ENCODE measurements at regions not wholly inside any gene's neighbourhood (a gene's known extent, or its start where the extent isn't known, plus 50 kb on each side); places are given as distances from the start of the nearest gene placed in this dataset.

DNA sequence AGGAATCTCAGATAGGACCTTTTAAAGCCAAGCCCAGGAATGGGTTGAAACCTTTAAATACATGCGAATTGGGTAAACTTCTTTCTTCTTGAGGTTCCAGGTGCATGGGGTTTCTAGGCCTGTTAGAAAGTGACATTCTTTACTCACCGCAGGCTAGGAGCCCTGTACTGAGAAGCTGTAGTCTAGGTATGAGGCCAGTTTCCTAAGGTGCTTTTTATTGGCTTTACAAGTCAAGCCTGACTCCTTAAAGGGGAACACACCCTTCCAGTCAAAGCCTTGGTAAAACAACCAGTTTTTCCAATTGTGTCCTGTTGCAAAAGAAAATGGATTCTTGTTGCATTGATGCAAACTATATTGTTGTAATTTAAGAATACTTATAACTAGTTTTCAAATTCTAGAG is 76.1 kb upstream of the ATP11B start:
- no peak for DNase-seq (ENCODE audit: low spot score)

DNA sequence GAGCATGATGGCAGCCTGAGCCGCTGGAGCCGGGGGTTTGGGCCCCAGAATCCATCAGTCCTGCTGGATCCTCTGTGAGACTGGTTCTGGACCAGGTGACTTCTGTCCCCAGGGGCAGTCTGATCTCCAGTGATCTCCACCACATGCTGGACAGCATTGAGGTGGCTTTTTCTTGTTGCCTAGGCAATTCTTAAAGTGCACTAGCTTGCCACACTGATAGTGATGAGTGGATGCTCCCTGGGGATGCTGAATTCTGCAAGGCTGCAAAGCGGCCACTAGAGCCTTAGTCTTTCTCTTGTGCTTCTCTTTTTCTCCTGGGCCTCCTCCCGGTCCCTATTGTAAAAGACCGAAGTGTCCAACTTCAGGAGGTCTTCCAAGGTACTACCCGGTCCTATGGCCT is 70.4 kb upstream of the ATP11B start:
- no peak for DNase-seq (ENCODE audit: low spot score)

DNA sequence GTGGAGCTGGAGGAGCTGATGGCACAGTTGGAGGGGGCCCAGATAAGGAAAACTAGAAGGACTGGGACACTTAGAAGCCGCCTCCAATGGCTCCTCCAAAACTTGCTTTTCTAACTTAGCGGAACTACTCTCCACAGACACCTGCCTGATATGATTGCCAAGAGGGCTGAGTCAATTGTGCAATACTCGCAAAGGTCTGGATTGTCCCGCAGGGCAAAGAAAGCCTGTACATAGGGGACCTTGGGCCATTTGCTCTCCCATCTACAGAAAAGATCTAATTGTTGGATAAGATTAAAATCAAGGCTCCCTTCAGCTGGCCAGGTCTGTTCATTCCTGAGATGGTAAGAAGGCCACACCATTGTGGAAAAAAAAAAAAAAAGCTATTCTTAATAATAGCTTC is 69.7 kb upstream of the ATP11B start:
- no peak for DNase-seq (ENCODE audit: low spot score)

DNA sequence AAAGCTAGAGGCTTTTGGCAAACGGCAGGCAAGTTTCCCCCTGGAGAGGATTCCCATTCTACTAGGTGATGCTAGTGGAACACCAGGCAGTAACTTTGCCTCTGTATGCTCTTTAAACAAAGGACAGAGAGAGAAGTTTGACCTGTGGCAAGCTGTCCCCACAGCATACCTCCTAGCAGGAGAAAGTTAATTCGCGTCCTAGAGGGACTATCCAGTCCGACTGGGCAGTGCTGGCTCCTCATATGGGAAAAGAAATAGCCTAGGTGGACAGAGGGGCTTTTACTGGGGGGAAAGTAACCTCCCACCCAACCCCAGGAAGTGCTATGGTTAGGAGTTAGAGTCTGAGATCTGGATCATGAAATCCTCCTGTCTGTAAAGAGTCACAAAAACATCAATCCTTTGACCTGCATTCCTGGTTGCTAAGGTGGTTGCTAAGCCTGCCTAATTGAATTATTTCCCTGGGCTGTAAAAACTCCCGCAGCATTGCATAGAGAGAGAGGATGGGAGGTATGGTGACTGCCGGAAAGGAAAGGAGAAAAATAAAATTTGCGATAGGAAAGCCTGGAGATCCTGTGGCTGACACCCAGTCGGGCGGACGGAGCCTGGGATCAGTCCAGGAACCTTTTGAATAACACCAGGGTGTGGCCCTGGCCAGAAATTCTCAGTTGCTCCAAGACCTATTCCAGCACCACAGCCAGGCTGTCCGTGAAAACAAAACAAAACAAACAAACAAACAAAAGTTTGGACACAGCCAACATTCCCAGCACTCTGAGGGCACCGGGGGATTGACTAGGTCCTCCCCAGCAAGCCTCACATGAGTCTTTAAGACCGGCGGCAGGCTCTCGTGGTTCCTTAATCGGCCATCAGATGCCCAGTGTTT is 67.7 kb upstream of the ATP11B start:
- DNase-seq (ENCODE audit: low spot score), result no peak

DNA sequence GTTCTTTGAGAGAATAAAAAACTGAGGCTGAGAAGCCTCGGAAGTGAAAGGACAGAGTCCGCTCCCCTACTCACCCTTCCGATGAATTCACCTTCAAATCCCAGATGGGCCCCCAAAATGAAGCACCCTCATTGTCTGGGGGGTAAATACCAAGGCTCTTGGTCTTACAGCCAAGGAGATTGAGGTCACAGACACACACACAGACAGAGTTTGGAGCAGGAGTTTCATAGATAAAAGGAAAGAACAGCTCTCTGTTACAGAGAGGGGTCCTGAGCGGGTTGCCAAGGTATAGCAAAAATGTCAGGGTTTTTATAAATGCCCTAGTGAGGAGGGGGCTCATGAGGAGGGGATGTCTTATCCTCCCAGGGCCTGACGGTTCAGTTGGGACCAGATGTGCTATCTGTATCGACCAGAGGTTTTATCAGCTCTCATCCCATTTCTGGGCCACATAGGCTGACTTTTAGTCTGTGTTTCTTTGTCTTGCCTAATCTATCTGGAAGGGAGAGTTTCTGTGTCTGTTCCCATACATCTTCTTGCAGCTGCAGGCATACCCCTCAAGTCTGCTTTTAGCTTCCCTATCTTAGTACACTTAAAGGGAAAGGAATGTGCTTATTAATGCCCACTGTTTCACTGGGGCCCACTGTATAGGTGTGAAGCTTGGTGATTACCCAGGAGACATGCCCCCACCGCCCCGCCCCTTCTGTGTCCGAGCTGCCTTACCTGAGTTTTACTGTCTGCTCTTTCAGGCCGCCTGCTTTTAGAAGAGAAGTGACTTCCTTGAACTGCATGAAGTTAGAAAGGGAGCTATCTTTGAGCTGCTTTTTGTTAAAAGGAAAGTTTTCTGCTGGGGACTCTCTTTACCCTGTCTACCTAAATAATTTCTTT is 66.8 kb upstream of the ATP11B start:
- DNase-seq (ENCODE audit: low spot score), result no peak

DNA sequence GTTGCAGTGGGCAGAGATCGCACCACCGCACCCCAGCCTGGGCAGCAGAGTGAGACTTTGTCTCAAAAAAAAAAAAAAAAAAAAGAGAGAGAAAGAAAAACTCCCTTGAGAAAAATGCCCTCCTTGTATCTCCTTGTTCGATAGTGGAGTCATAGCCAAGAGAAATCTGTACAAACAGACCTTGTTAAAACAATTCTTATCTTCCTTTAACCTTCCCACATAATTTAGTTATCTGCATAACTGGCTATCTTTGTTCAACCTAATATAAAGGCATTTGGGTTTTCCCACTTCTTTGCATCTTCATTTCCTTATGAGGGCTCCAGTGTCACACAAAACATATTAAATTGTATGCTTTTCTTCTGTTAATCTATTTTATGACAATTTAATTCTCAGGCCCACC is 65.1 kb upstream of the ATP11B start:
- DNase-seq (ENCODE audit: low spot score), result no peak

DNA sequence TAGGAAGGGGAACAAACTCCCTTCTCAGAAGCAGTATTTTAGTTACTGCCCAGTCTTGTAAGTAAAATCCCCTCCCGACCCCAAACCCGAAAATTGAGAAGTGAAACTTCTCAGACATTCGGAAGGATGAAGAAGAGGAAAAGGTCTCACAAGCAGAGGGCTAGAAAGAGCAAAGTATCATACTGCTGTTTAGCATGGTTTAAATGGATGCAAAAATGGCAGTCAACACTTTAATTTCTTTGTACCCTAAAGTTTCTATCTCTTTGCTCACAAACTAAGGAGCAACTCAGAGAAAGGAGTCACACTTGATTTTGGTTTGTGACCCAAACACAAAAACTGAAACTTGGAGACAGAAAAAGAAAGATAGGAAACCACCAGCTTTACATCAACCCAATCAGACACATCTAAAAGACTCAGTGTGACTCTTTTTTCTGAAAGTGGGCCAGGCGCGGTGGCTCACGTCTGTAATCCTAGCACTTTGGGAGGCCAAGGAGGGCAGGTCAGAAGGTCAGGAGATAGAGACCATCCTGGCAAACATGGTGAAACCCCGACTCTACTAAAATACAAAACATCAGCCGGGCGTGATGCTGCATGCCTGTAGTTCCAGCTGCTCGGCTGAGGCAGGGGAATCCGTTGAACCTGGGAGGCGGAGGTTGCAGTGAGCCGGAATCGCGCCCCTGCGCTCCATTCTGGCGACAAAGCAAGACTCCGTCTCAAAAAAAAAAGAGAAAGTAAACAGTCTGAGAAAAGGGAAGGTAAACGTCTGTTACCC is 63.2 kb upstream of the ATP11B start:
- DNase-seq (ENCODE audit: low spot score), result no peak

DNA sequence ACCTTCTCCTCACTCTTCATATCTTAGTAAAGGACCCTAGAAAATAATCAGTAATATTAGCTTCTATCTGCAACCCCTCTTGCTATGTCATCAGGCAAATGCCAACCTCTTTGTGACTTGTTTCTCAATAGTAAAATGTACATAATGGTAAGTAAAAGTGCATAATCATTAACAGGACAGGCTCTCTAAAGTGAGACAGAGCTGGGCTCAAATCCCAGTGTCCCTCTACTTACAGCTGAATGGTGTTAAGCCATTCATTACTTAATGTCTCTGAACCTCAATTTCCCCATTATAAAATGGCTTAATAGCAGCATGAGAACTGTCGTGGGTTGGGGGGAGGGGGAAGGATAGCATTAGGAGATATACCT is 62.6 kb upstream of the ATP11B start:
- no peak for DNase-seq (ENCODE audit: low spot score)

DNA sequence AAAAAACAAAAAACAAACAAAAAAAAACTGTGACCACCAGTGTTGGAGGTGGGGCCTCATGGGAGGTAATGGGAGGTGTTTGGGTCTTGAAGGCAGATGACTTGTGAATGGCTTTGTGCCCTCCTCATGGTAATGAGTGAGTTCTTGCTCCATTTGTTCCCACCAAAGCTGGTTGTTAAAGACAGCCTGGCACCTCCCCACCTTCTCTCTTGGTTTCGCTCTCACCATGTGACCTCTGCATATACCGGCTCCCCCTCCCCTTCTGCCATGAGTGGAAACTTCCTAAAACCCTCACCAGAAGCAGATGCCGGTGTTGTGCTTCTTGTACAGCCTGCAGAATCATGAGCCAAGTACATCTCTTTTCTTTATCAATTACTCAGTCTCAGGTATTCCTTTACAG is 61.5 kb upstream of the ATP11B start:
- DNase-seq (ENCODE audit: low spot score), result no peak

DNA sequence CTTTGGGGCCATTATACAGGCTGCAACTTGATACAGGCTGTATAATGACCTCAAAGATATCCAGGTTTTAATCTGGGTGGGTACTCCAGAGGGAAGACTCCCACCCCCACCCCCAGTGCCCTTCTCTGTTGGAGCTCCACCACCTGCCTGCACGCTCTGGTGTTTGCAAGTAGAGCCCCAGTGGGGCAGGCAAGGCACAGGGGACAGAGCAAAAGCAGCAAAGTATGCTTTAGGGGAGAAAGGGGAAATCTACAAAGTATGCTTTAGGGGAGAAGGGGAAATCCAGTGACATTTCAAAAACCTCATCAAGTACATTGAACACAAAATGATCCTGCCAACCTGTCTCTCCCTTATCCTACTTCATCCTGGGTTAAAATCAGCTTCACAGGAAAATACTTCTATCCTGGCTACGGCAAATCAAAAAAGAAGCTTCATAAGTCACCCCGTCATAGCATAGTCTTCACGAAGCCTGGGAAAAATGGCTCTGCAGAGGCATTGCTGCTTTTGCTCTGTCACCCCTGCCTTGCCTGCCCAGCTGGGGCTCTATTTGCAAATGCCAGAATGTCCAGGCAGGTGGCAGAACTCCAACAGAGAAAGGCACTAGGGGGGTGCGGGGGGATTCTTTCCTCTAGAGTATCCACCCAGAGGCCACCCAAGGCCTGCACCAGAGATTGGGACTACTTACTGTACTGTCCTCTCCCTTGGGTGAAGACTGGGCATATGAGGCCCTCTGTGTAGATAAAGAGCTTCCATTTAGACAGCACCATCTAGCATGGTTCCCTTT is 60.9 kb upstream of the ATP11B start:
- DNase-seq (ENCODE audit: low spot score), result no peak

DNA sequence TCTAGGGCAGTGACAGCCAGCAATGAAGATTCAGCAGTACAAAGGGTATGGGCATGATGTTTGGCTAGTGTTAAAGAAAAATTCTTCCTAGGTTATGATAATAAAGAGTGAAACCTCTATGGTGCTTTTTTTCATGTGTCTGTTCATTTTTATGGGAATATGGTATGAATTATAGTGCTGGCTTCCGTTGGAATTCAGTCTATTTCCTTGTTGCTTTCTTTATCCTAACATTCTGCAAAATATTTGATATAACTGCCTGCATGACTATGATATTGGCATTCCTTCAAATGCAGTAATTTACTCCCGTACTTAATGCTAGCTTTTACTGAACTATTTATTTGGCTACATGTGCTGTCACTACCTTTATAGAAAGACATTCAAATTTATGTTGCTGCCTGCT is 57.6 kb upstream of the ATP11B start:
- DNase-seq (ENCODE audit: low spot score), result no peak

DNA sequence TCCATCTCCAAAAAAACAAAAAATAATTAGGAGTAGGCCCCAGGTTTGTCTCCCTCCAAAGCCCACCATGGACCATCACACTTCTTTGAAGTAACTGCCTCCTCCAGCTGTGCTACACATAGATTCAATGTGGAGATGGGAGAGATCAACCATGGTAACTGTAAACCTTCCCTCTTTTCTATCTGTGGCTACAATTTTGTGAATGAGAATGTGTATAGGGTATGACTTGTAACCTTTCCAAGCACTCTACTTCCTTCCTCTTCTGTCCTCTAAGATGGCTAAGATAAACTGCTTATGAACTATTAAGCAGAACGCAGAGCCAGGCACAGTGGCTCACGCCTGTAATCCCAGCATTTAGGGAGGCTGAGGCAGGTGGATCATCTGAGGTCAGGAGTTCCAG is 55.5 kb upstream of the ATP11B start:
- no peak for DNase-seq (ENCODE audit: low spot score)

DNA sequence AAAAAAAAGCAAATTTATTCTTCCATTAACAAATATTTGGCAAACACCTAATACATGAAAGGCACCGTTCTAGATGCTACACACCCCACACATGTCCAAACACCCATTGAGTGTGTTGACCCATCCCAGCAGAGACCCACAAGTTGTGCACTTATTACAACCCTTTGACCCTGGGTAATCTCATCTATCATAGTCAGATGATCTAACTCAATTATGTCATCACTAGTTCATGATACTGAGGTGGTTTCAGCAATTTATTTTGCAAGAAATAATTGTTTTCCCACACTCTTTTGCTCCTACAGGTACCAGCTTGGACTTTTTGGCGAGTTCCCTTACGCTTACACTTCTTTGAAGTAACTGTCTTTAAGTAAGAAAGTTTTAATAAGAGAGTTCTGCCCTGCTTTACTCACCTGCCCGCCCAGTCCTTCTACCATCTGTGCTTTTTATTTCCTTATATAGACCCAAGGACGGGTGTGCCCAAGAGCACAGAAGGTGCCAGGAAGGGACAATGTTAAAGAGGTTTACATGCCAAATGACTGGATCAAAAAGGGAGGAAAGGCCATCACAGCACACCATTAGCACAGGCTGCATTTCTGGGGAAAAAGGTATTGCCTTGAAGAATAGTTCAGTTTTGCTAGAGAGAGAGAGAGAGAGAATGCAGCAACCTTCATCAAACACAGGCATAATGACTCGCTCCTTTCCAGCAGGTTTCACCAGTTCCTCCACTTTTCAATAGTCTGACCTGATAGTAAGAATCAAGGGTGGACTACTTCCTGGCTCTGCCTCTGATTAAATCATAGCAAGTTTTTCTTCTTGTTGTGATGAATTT is 54.5 kb upstream of the ATP11B start:
- DNase-seq (ENCODE audit: low spot score), result no peak

DNA sequence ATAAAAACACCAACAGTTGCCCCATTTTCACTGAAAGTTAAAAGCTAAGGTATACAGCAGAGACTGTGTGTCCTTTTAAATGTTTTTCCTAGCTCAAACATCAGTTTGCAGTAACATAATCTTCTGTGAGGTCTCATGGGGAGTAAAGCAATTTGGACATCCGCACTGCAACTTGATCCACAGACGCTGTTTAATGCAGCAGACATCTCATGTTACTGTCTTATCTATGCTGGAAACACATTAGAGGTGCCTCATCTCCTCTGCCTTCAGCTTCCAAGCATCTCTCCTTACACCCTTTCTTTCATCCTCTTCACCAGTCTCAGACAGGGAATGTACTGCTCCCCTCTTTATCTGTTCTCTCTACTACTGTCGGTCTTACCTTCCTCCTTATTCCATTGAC is 53.7 kb upstream of the ATP11B start:
- no peak for DNase-seq (ENCODE audit: low spot score)

DNA sequence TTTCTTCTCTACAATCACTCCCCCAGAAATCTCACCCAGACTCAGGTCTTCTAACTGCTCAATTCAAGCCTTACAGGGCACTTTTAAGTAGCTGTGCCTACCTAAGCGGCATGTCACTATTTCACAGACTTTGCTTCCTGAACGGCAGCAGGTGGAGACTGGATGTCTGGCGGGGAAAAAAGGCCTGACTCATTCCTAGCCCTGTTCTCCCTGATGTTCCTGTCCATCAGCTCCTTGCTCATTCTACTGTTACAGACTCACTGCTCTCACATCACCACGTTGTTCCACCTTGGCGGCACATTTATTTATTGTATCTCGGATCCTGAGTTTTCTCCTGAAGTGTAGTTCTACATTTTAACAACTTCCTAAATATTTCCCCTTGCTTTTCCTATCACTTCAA is 52.6 kb upstream of the ATP11B start:
- DNase-seq (ENCODE audit: low spot score), result no peak

DNA sequence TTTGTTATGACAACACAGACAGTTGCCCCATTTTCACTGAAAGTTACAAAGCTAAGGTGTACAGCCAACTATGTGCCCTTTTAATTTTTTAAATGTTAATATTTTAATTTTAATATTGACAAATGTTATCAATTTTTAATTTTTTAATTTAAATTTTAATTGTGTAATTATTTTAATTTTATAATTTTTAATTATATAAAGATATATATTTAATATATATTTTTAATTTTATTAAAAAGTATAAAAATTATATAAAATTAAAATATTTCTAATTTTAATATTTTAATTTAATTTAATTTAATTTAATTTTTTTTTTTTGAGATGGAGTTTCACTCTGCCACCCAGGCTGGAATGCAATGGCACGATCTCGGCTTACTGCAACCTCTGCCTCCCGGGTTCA is 52.1 kb upstream of the ATP11B start:
- DNase-seq (ENCODE audit: low spot score), result no peak

Data from HuH-7.5 (cell line).